ENCODE measurements at regions not wholly inside any gene's neighbourhood (a gene's known extent, or its start where the extent isn't known, plus 50 kb on each side); places are given as distances from the start of the nearest gene placed in this dataset.
"Not testable (repeated sequence)": the region's sequence is repeated elsewhere in the genome, so short reads cannot be mapped to it uniquely, and the experiment has no call there.

- Mint-ChIP-seq H3K4me1 (no peaks in the 10 kb centered on the region), H3K4me3 (no peak overlapping the region), H3K27ac (no peak overlapping the region), H3K27me3 (no peaks in the 10 kb centered on the region), H3K36me3 (ENCODE audit: low read depth) (no peaks in the 10 kb centered on the region), H3K9me3 (no peaks in the 10 kb centered on the region)
- intact Hi-C loops (cut with micrococcal nuclease), result no loop called here
- no peak for DNase-seq
These were observed 1198.5 kb downstream of the FSCB start for GRCh38 chr14:43308421-43309110.

GRCh38 chr14:43307836-43308235, 1199.2 kb downstream of the FSCB start:
- DNase-seq, result no peak
- Mint-ChIP-seq H3K4me1 (no peaks in the 10 kb centered on the region), H3K27me3 (no peaks in the 10 kb centered on the region), H3K9me3 (no peaks in the 10 kb centered on the region), H3K4me3 (no peak overlapping the region), H3K27ac (no peak overlapping the region), H3K36me3 (ENCODE audit: low read depth) (no peaks in the 10 kb centered on the region)
- intact Hi-C loops (cut with micrococcal nuclease), result no loop called here

- Mint-ChIP-seq H3K36me3 (ENCODE audit: low read depth) (no peaks in the 10 kb centered on the region), H3K27ac (no peak overlapping the region), H3K4me3 (no peak overlapping the region), H3K27me3 (no peaks in the 10 kb centered on the region), H3K4me1 (no peaks in the 10 kb centered on the region), H3K9me3 (no peaks in the 10 kb centered on the region)
- intact Hi-C loops (cut with micrococcal nuclease), result no loop called here
- no peak for DNase-seq
These were observed 1201.0 kb downstream of the FSCB start for GRCh38 chr14:43306053-43306452.

- no peak for DNase-seq
- Mint-ChIP-seq H3K9me3 (peaks cover 4% of the 10 kb centered on the region), H3K36me3 (ENCODE audit: low read depth) (no peaks in the 10 kb centered on the region), H3K27ac (no peak overlapping the region), H3K27me3 (no peaks in the 10 kb centered on the region), H3K4me1 (no peaks in the 10 kb centered on the region), H3K4me3 (no peak overlapping the region)
- intact Hi-C loops (cut with micrococcal nuclease), result no loop called here
These were observed 1209.3 kb downstream of the FSCB start for GRCh38 chr14:43297794-43298193.

GRCh38 chr14:43296061-43296460, 1211.0 kb downstream of the FSCB start:
- H3K27ac Mint-ChIP-seq; H3K4me1 Mint-ChIP-seq; intact Hi-C loops (cut with micrococcal nuclease): not testable (repeated sequence)

GRCh38 chr14:43285575-43285974, 1221.5 kb downstream of the FSCB start:
- H3K9me3 Mint-ChIP-seq, result peaks cover 2% of the 10 kb centered on the region
- no peak overlapping the region for H3K27ac Mint-ChIP-seq
- no peaks in the 10 kb centered on the region for H3K27me3 Mint-ChIP-seq
- no peaks in the 10 kb centered on the region for H3K4me1 Mint-ChIP-seq
- no peaks in the 10 kb centered on the region for H3K36me3 Mint-ChIP-seq (ENCODE audit: low read depth)
- intact Hi-C loops (cut with micrococcal nuclease), result no loop called here
- H3K4me3 Mint-ChIP-seq, result no peak overlapping the region
- DNase-seq, result no peak

More at GRCh38 chr14:43296061-43296460, 1211.0 kb downstream of the FSCB start:
- DNase-seq; H3K27me3 Mint-ChIP-seq; H3K9me3 Mint-ChIP-seq; H3K4me3 Mint-ChIP-seq; H3K36me3 Mint-ChIP-seq (ENCODE audit: low read depth): not testable (repeated sequence)

- Mint-ChIP-seq H3K27me3 (no peaks in the 10 kb centered on the region), H3K9me3 (peaks cover 12% of the 10 kb centered on the region), H3K4me1 (no peaks in the 10 kb centered on the region), H3K36me3 (ENCODE audit: low read depth) (no peaks in the 10 kb centered on the region), H3K4me3 (no peak overlapping the region), H3K27ac (no peak overlapping the region)
- DNase-seq, result no peak
- intact Hi-C loops (cut with micrococcal nuclease), result no loop called here
These were observed 1247.0 kb downstream of the FSCB start for GRCh38 chr14:43260056-43260455.

- Mint-ChIP-seq H3K36me3 (ENCODE audit: low read depth) (no peaks in the 10 kb centered on the region), H3K27ac (no peak overlapping the region), H3K9me3 (peaks cover 9% of the 10 kb centered on the region), H3K4me1 (no peaks in the 10 kb centered on the region), H3K27me3 (no peaks in the 10 kb centered on the region), H3K4me3 (no peak overlapping the region)
- intact Hi-C loops (cut with micrococcal nuclease), result no loop called here
- DNase-seq, result no peak
These were observed 1248.7 kb downstream of the FSCB start for GRCh38 chr14:43258396-43258795.

GRCh38 chr14:43256996-43257395, 1250.1 kb downstream of the FSCB start:
- intact Hi-C loops (cut with micrococcal nuclease); H3K4me1 Mint-ChIP-seq; DNase-seq; H3K36me3 Mint-ChIP-seq (ENCODE audit: low read depth); H3K27ac Mint-ChIP-seq; H3K27me3 Mint-ChIP-seq; H3K9me3 Mint-ChIP-seq; H3K4me3 Mint-ChIP-seq: not testable (repeated sequence)

GRCh38 chr14:43252866-43253265, 1254.2 kb downstream of the FSCB start:
- H3K9me3 Mint-ChIP-seq, result no peaks in the 10 kb centered on the region
- intact Hi-C loops (cut with micrococcal nuclease), result no loop called here
- no peaks in the 10 kb centered on the region for H3K27me3 Mint-ChIP-seq
- H3K4me3 Mint-ChIP-seq, result no peak overlapping the region
- no peak for DNase-seq
- no peaks in the 10 kb centered on the region for H3K4me1 Mint-ChIP-seq
- no peaks in the 10 kb centered on the region for H3K36me3 Mint-ChIP-seq (ENCODE audit: low read depth)
- no peak overlapping the region for H3K27ac Mint-ChIP-seq

GRCh38 chr14:43249591-43249990, 1257.5 kb downstream of the FSCB start:
- intact Hi-C loops (cut with micrococcal nuclease), result no loop called here
- Mint-ChIP-seq H3K4me1 (no peaks in the 10 kb centered on the region), H3K36me3 (ENCODE audit: low read depth) (no peaks in the 10 kb centered on the region), H3K27me3 (no peaks in the 10 kb centered on the region), H3K9me3 (no peaks in the 10 kb centered on the region), H3K27ac (no peak overlapping the region), H3K4me3 (no peak overlapping the region)
- no peak for DNase-seq

- Mint-ChIP-seq H3K9me3 (no peaks in the 10 kb centered on the region), H3K4me1 (no peaks in the 10 kb centered on the region), H3K27ac (no peak overlapping the region), H3K36me3 (ENCODE audit: low read depth) (no peaks in the 10 kb centered on the region), H3K4me3 (no peak overlapping the region), H3K27me3 (no peaks in the 10 kb centered on the region)
- intact Hi-C loops (cut with micrococcal nuclease), result no loop called here
- no peak for DNase-seq
These were observed 1258.0 kb downstream of the FSCB start for GRCh38 chr14:43249116-43249515.

- H3K9me3 Mint-ChIP-seq, result no peaks in the 10 kb centered on the region
- no peak overlapping the region for H3K27ac Mint-ChIP-seq
- DNase-seq, result no peak
- intact Hi-C loops (cut with micrococcal nuclease), result no loop called here
- no peaks in the 10 kb centered on the region for H3K4me1 Mint-ChIP-seq
- H3K27me3 Mint-ChIP-seq, result no peaks in the 10 kb centered on the region
- H3K4me3 Mint-ChIP-seq, result no peak overlapping the region
- H3K36me3 Mint-ChIP-seq (ENCODE audit: low read depth), result no peaks in the 10 kb centered on the region
These were observed 1259.2 kb downstream of the FSCB start for GRCh38 chr14:43247877-43248276.

GRCh38 chr14:43244142-43244625, 1262.9 kb downstream of the FSCB start:
- no peak overlapping the region for H3K4me3 Mint-ChIP-seq
- H3K36me3 Mint-ChIP-seq (ENCODE audit: low read depth), result no peaks in the 10 kb centered on the region
- intact Hi-C loops (cut with micrococcal nuclease), result no loop called here
- no peaks in the 10 kb centered on the region for H3K9me3 Mint-ChIP-seq
- no peak overlapping the region for H3K27ac Mint-ChIP-seq
- no peak for DNase-seq
- H3K4me1 Mint-ChIP-seq, result no peaks in the 10 kb centered on the region
- no peaks in the 10 kb centered on the region for H3K27me3 Mint-ChIP-seq

GRCh38 chr14:43243168-43243567, 1263.9 kb downstream of the FSCB start:
- no peak for DNase-seq
- Mint-ChIP-seq H3K9me3 (no peaks in the 10 kb centered on the region), H3K27me3 (no peaks in the 10 kb centered on the region), H3K4me1 (no peaks in the 10 kb centered on the region), H3K4me3 (no peak overlapping the region), H3K27ac (no peak overlapping the region), H3K36me3 (ENCODE audit: low read depth) (no peaks in the 10 kb centered on the region)
- intact Hi-C loops (cut with micrococcal nuclease), result no loop called here
